ENCODE measurements at regions not wholly inside any gene's neighbourhood (a gene's known extent, or its start where the extent isn't known, plus 50 kb on each side); places are given as distances from the start of the nearest gene placed in this dataset.

DNA sequence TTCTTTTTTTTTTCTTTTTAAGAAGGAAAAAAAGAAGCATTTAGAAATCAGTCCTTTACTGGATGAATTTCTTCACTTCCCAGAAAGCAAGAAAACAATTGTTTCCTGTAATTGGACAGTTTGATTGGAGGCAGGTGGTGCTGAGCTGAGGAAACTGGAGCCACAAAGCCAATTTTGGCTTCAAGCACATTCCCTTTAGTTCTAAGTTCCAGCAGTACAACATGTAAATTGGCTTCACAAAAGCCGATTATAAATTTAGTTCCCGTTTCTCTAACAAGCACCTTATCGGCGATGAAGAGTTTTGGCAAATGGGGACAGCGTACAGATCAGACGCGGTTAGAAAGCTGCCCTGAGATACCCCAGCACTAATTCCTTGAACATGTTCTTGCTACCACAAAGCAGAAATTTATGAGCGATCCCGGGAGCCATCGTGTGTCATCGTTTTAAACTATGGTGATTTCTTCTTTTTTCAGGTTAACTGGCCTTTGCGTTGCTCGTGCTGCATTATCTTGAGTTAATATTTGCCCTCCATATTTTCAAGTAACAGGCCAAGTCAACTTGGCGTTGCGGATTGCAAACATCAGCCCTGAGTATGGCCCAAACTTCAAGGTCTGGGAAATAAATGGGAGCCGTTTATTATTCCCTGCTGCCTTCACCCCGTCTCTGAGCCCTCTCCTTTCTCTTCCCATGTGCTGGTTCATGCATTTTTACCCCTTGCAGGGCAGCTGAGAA lies 190.4 kb upstream of the ID2 start:
- Histone ChIP-seq H3K4me3 (replicated peaks; ENCODE audit: low read depth, low read length) (no peak overlapping the region), H3K36me3 (ENCODE audit: control insufficient read depth, insufficient read depth, low read length) (no peaks in the 10 kb centered on the region), H3K27me3 (replicated peaks; ENCODE audit: control insufficient read depth, insufficient read depth, low read length) (no peaks in the 10 kb centered on the region)
- DNase-seq (ENCODE audit: extremely low read depth, insufficient read length), result no peak
- TF ChIP-seq, protein P1, sequence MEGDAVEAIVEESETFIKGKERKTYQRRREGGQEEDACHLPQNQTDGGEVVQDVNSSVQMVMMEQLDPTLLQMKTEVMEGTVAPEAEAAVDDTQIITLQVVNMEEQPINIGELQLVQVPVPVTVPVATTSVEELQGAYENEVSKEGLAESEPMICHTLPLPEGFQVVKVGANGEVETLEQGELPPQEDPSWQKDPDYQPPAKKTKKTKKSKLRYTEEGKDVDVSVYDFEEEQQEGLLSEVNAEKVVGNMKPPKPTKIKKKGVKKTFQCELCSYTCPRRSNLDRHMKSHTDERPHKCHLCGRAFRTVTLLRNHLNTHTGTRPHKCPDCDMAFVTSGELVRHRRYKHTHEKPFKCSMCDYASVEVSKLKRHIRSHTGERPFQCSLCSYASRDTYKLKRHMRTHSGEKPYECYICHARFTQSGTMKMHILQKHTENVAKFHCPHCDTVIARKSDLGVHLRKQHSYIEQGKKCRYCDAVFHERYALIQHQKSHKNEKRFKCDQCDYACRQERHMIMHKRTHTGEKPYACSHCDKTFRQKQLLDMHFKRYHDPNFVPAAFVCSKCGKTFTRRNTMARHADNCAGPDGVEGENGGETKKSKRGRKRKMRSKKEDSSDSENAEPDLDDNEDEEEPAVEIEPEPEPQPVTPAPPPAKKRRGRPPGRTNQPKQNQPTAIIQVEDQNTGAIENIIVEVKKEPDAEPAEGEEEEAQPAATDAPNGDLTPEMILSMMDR (IDR thresholded peaks at IDR 0.05; ENCODE audit: insufficient read depth, low read length, poor library complexity, severe bottlenecking), result no peak

DNA sequence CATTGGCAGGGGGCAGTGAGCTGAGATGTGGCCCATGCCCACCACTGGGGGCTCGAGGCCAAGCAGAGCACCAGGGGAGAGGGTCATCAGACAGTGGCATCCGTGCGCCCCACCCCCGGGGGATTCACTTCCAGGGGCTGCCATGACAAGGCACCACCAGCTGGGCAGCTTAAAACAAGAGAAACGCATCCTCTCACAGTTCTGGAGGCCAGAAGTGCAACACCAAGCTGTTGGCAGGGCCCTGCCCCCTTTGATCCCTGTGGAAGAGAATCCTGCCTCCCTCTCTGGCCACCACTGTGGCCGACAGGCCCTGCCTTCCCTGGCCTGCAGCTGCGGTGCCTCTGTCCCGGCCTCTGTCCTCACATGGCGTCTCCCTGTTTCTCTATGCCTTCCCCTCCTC lies 187.7 kb upstream of the ID2 start:
- Histone ChIP-seq H3K27me3 (replicated peaks; ENCODE audit: control insufficient read depth, insufficient read depth, low read length) (no peaks in the 10 kb centered on the region), H3K4me3 (replicated peaks; ENCODE audit: low read depth, low read length) (no peak overlapping the region), H3K36me3 (ENCODE audit: control insufficient read depth, insufficient read depth, low read length) (no peaks in the 10 kb centered on the region)
- TF ChIP-seq, protein P1 (IDR thresholded peaks at IDR 0.05; ENCODE audit: insufficient read depth, low read length, poor library complexity, severe bottlenecking), result no peak
- no peak for DNase-seq (ENCODE audit: extremely low read depth, insufficient read length)

DNA sequence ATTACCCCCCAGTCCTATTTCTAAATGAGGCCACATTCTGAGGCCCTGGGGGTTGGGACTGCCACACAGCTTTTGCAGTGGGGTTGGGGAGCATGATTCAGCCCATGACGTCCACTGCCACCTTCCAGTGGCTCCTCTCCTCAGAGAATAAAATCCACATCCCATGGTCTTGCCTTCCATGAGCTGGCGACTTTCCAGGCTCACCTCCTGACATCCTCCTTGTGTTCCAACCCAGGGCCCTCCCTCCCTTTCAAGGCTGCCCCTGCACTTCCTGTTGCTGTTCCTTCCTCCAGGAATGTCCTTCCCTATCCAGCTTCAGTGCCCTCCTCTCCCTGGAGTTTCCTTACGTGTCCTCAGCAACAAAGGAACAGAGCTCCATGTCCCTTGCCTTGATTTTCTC lies 187.3 kb upstream of the ID2 start:
- H3K4me3 ChIP-seq (replicated peaks; ENCODE audit: low read depth, low read length), result no peak overlapping the region
- no peaks in the 10 kb centered on the region for H3K27me3 ChIP-seq (replicated peaks; ENCODE audit: control insufficient read depth, insufficient read depth, low read length)
- DNase-seq (ENCODE audit: extremely low read depth, insufficient read length), result no peak
- no peaks in the 10 kb centered on the region for H3K36me3 ChIP-seq (ENCODE audit: control insufficient read depth, insufficient read depth, low read length)
- TF ChIP-seq, protein P1 (IDR thresholded peaks at IDR 0.05; ENCODE audit: insufficient read depth, low read length, poor library complexity, severe bottlenecking), result no peak

DNA sequence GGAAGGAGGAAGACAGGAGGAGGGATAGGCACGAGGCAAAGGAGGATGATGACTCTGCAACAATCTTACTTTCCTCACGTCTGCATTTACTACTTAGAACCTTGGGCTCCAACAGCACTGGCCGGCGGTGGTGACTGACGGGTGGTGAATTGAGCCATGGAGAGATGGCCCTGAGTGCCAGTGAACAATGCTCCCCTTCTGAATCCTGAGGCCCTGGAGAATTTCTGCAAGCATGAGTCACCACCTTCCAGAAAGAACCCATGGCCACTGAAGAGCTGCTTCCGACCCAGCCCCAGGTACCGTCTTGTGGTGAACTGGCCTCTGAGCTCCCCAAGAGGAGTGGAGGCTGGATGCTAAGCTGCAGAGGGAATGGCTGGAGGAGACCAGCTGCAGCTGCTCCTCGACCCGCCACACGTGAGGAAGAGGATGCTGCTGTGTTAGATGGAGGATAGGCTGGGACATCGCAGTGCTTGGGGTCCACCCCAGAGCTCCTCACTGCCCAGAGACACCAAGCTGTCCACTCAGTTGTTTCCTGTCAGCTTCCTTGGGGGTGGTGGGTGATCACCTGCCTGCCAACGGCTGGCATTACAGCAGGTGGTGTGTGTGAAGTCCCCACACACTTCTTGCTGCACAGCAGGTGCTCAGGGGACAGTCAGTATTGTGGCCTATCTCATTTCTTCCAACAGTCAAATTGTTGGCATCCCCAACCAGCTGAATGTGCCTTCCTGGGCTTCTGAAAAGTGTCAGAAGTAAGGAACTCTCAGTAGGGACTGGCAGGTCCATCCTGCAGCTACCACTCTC lies 186.5 kb upstream of the ID2 start:
- H3K4me3 ChIP-seq (replicated peaks; ENCODE audit: low read depth, low read length), result no peak overlapping the region
- no peaks in the 10 kb centered on the region for H3K36me3 ChIP-seq (ENCODE audit: control insufficient read depth, insufficient read depth, low read length)
- no peaks in the 10 kb centered on the region for H3K27me3 ChIP-seq (replicated peaks; ENCODE audit: control insufficient read depth, insufficient read depth, low read length)
- DNase-seq (ENCODE audit: extremely low read depth, insufficient read length), result no peak
- TF ChIP-seq, protein P1 (IDR thresholded peaks at IDR 0.05; ENCODE audit: insufficient read depth, low read length, poor library complexity, severe bottlenecking), result no peak

DNA sequence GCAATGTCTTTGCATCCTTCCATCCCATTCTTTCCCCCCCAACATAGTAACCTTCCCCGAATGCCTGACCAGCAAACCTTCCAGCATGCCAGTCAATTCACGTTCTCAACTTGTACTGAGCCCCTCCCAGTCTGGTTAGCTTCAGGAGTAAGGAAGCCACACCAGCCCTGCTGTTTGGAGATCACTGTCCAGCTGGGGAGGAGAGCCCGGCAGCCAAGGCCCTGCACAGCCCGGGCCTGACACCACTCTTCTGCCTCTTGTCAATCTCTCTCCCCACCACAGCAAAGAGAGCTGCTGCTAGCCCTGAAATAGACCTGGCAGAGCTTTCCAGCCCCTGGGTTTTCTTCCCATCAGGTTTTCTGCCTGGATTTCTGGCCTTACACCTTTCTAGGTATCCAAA lies 185.8 kb upstream of the ID2 start:
- TF ChIP-seq, protein P1 (IDR thresholded peaks at IDR 0.05; ENCODE audit: insufficient read depth, low read length, poor library complexity, severe bottlenecking), result no peak
- no peak for DNase-seq (ENCODE audit: extremely low read depth, insufficient read length)
- Histone ChIP-seq H3K36me3 (ENCODE audit: control insufficient read depth, insufficient read depth, low read length) (no peaks in the 10 kb centered on the region), H3K4me3 (replicated peaks; ENCODE audit: low read depth, low read length) (no peak overlapping the region), H3K27me3 (replicated peaks; ENCODE audit: control insufficient read depth, insufficient read depth, low read length) (no peaks in the 10 kb centered on the region)
